Karpas-422 (cell line): ENCODE measurements at regions not wholly inside any gene's neighbourhood (a gene's known extent, or its start where the extent isn't known, plus 50 kb on each side); places are given as distances from the start of the nearest gene placed in this dataset.

Source experiments
- DNase-seq: peaks from one replicate; pipeline ENCODE4 v3.0.0-alpha.2; 2015
- H2AFZ ChIP-seq: fragments of 200-600 bp; sonication (generic); 2 replicates; pipeline ENCODE4 v1.6.1; 2014; ENCODE audit warnings: antibody characterized with exemption, low read length, mixed read lengths
- H3K27ac ChIP-seq: fragments of 200-600 bp; sonication (generic); 2 replicates; pipeline ENCODE4 v1.5.1; 2014; ENCODE audit warnings: mild to moderate bottlenecking, low read length, moderate library complexity
- H3K27me3 ChIP-seq: fragments of 200-600 bp; sonication (generic); 2 replicates; pipeline ENCODE4 v1.6.1; 2014; ENCODE audit warnings: low read length, mixed read lengths
- H3K36me3 ChIP-seq: fragments of 200-600 bp; sonication (generic); 2 replicates; pipeline ENCODE4 v1.6.1; 2014; ENCODE audit warnings: low read length, mixed read lengths; ENCODE audit not compliant: insufficient read depth
- H3K4me1 ChIP-seq: fragments of 200-600 bp; sonication (generic); 2 replicates; pipeline ENCODE4 v1.6.1; 2014; ENCODE audit warnings: mild to moderate bottlenecking, low read length, mixed read lengths
- H3K4me2 ChIP-seq: fragments of 200-600 bp; sonication (generic); 2 replicates; pipeline ENCODE4 v1.6.1; 2014; ENCODE audit warnings: low read length, low read depth, mild to moderate bottlenecking; ENCODE audit not compliant: poor library complexity, severe bottlenecking
- H3K4me3 ChIP-seq: fragments of 200-600 bp; sonication (generic); 2 replicates; pipeline ENCODE4 v1.5.1; 2014; ENCODE audit warnings: mild to moderate bottlenecking, antibody characterized with exemption, low read length, mixed read lengths
- H3K79me2 ChIP-seq: fragments of 200-600 bp; sonication (generic); 2 replicates; pipeline ENCODE4 v1.6.1; 2014; ENCODE audit warnings: mild to moderate bottlenecking, low read length, mixed read lengths
- H3K9ac ChIP-seq: fragments of 200-600 bp; sonication (generic); 2 replicates; pipeline ENCODE4 v1.6.0; 2014; ENCODE audit warnings: low read length
- H3K9me2 ChIP-seq: fragments of 200-600 bp; sonication (generic), shearing (Covaris generic); replicated peaks from 2 replicates; pipeline ENCODE4 v1.6.0; 2014; ENCODE audit warnings: mild to moderate bottlenecking, low read length, moderate library complexity; ENCODE audit not compliant: insufficient read depth
- H3K9me3 ChIP-seq: fragments of 300-700, 200-600 bp; sonication (generic); 2 replicates; pipeline ENCODE4 v1.6.1; 2014; ENCODE audit warnings: low read length, mixed read lengths
- H4K20me1 ChIP-seq: fragments of 200-600 bp; sonication (generic); 2 replicates; pipeline ENCODE4 v1.6.1; 2014; ENCODE audit warnings: mild to moderate bottlenecking, antibody characterized with exemption, low read length, low read depth; ENCODE audit not compliant: insufficient read depth

GRCh38 chr2:215625207-215625606, 189.3 kb upstream of the FN1 start:
- Histone ChIP-seq H3K9me2 (no peaks in the 10 kb centered on the region), H3K4me1 (peaks cover under 1% of the 10 kb centered on the region), H3K27me3 (no peaks in the 10 kb centered on the region), H4K20me1 (no peaks in the 10 kb centered on the region), H3K36me3 (no peaks in the 10 kb centered on the region), H2AFZ (no peak overlapping the region), H3K9ac (no peak overlapping the region), H3K79me2 (no peaks in the 10 kb centered on the region), H3K9me3 (no peaks in the 10 kb centered on the region), H3K4me3 (no peak overlapping the region), H3K27ac (no peak overlapping the region), H3K4me2 (no peak overlapping the region)
- no peak for DNase-seq

DNA sequence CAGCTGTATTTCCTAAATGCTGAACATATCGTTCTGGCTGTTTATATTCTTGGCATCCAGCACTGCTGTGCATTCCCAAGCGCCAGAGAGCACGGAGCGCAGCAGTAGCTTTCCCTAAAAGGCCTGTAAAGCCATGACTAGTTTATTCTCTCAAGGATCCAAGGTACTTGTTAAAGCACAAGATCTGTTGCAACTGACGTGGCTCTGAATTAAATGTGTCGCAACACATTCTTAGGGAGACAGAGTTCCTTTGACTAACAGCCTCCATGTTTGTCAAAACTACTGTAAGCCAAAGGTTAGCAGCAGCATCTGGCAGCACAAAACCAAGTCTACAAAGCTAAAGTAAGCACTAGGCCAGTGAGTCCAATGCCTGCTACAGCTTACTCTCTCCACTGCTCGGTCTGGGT, 188.6 kb upstream of the FN1 start:
- Histone ChIP-seq H3K4me2 (no peak overlapping the region), H3K9ac (no peak overlapping the region), H3K4me3 (no peak overlapping the region), H3K27me3 (no peaks in the 10 kb centered on the region), H2AFZ (no peak overlapping the region), H3K27ac (no peak overlapping the region), H3K4me1 (peaks cover 9% of the 10 kb centered on the region), H3K9me2 (no peaks in the 10 kb centered on the region), H3K9me3 (no peaks in the 10 kb centered on the region), H4K20me1 (no peaks in the 10 kb centered on the region), H3K36me3 (no peaks in the 10 kb centered on the region), H3K79me2 (no peaks in the 10 kb centered on the region)
- no peak for DNase-seq

DNA sequence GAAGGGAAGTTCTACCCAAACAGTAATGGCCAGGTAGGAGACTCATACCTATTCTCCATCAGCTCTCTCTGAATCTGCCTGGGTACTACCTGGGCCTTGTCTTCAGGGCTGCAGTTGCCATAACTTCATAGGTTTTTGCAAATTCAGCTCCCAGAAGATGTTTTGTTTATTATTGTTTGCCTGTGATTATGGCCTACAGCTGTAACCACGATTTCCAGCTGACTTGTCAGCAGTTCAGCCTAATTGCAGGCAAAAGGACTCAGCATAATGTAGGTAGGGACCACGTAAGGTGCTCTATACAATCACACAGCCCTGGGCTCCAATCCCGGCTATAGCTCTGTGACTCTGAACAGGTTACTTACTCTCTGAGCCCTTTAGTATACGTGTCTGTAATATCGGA, 187.0 kb upstream of the FN1 start:
- DNase-seq: no peak
- Histone ChIP-seq H3K9ac (no peak overlapping the region), H3K27ac (no peak overlapping the region), H4K20me1 (no peaks in the 10 kb centered on the region), H2AFZ (0 out of 2 replicates have a peak overlapping the region, but pooled peaks have one; percentile 20), H3K36me3 (no peaks in the 10 kb centered on the region), H3K9me3 (no peaks in the 10 kb centered on the region), H3K4me2 (no peak overlapping the region), H3K4me3 (no peak overlapping the region), H3K79me2 (no peaks in the 10 kb centered on the region), H3K9me2 (no peaks in the 10 kb centered on the region), H3K27me3 (no peaks in the 10 kb centered on the region), H3K4me1 (peaks cover 16% of the 10 kb centered on the region)

GRCh38 chr2:215621381-215621780, 185.5 kb upstream of the FN1 start:
- Histone ChIP-seq H3K9me3 (no peaks in the 10 kb centered on the region), H3K4me3 (no peak overlapping the region), H3K27me3 (no peaks in the 10 kb centered on the region), H3K36me3 (no peaks in the 10 kb centered on the region), H3K27ac (no peak overlapping the region), H3K9ac (no peak overlapping the region), H3K4me2 (no peak overlapping the region), H2AFZ (no peak overlapping the region), H3K4me1 (peaks cover 16% of the 10 kb centered on the region), H4K20me1 (no peaks in the 10 kb centered on the region), H3K79me2 (no peaks in the 10 kb centered on the region), H3K9me2 (no peaks in the 10 kb centered on the region)
- no peak for DNase-seq

DNA sequence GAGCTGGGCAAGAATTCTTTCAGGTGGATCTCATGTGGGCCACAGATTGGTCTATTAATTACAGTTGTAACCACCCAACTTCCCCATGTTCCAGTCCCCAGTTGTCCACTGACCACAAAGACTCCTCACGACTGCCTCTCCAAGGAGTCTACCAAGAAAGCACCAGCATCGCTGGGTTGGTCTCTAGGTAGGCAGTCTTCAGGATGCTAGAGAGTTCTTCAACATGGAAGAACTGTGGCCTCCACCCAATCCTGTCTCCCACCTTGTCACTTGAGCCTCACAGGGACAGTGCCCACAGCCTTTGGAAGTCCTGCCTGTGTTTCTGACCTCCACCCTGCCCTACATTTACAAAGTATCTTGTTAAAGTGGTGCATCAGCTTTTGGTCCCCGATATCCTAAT, 184.7 kb upstream of the FN1 start:
- no peak overlapping the region; the same call in 1 of the 2 replicates for H2AFZ ChIP-seq
- no peaks in the 10 kb centered on the region for H3K79me2 ChIP-seq
- no peak overlapping the region for H3K4me3 ChIP-seq
- H3K4me2 ChIP-seq: no peak overlapping the region
- H3K9me2 ChIP-seq: no peaks in the 10 kb centered on the region
- H3K4me1 ChIP-seq: peaks cover 22% of the 10 kb centered on the region
- DNase-seq: no peak
- H3K27ac ChIP-seq: no peak overlapping the region
- no peaks in the 10 kb centered on the region for H3K9me3 ChIP-seq
- no peak overlapping the region for H3K9ac ChIP-seq
- H4K20me1 ChIP-seq: no peaks in the 10 kb centered on the region
- H3K36me3 ChIP-seq: no peaks in the 10 kb centered on the region
- no peaks in the 10 kb centered on the region for H3K27me3 ChIP-seq

GRCh38 chr2:215619989-215620388, 184.1 kb upstream of the FN1 start:
- peak overlapping the region; percentile 40; the same call in 1 of the 2 replicates for H3K4me3 ChIP-seq
- H3K9me3 ChIP-seq: no peaks in the 10 kb centered on the region
- no peaks in the 10 kb centered on the region for H3K36me3 ChIP-seq
- H3K9me2 ChIP-seq: no peaks in the 10 kb centered on the region
- no peak overlapping the region for H3K27ac ChIP-seq
- no peaks in the 10 kb centered on the region for H4K20me1 ChIP-seq
- H3K27me3 ChIP-seq: no peaks in the 10 kb centered on the region
- H2AFZ ChIP-seq: no peak overlapping the region
- no peaks in the 10 kb centered on the region for H3K79me2 ChIP-seq
- DNase-seq: no peak
- peaks cover 23% of the 10 kb centered on the region for H3K4me1 ChIP-seq
- peak overlapping the region; percentile 61 for H3K4me2 ChIP-seq
- H3K9ac ChIP-seq: peak overlapping the region; percentile 46; the same call in 1 of the 2 replicates

- H2AFZ ChIP-seq: peak overlapping the region; percentile 56
Measured at GRCh38 chr2:215619022-215619958, 183.4 kb upstream of the FN1 start.

DNA sequence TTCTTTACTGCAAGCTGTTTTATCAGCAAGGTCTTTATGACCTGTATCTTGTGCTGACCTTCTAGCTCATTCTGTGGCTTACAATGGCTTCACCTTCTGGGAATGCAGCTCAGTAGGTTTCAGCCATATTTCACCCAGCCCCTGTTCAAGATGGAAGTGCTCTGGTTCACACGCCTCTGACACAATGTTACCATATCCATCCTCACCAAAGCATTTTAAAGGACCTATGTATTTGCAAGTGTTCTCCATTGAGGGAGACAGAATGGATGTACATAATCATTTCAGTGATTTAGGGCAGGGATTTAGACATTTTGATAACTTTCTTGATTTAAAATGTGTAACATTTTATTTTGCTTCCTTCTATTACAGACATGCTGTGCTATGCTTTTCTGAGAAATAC, 182.3 kb upstream of the FN1 start:
- no peak overlapping the region for H3K27ac ChIP-seq
- H3K9ac ChIP-seq: no peak overlapping the region
- H3K4me3 ChIP-seq: no peak overlapping the region
- no peaks in the 10 kb centered on the region for H3K36me3 ChIP-seq
- H3K79me2 ChIP-seq: no peaks in the 10 kb centered on the region
- no peaks in the 10 kb centered on the region for H3K9me2 ChIP-seq
- no peak overlapping the region for H3K4me2 ChIP-seq
- no peaks in the 10 kb centered on the region for H4K20me1 ChIP-seq
- H3K9me3 ChIP-seq: no peaks in the 10 kb centered on the region
- peaks cover 23% of the 10 kb centered on the region for H3K4me1 ChIP-seq
- H2AFZ ChIP-seq: no peak overlapping the region
- no peaks in the 10 kb centered on the region for H3K27me3 ChIP-seq
- DNase-seq: no peak

More at GRCh38 chr2:215619022-215619958, 183.4 kb upstream of the FN1 start:
- Histone ChIP-seq H3K9me3 (no peaks in the 10 kb centered on the region), H3K9ac (peak overlapping the region; percentile 46), H3K4me1 (peaks cover 23% of the 10 kb centered on the region), H3K4me3 (peak overlapping the region; percentile 40; the same call in 1 of the 2 replicates), H3K9me2 (no peaks in the 10 kb centered on the region), H3K79me2 (no peaks in the 10 kb centered on the region), H3K27ac (no peak overlapping the region), H4K20me1 (no peaks in the 10 kb centered on the region), H3K4me2 (peak overlapping the region; percentile 61), H3K27me3 (no peaks in the 10 kb centered on the region), H3K36me3 (no peaks in the 10 kb centered on the region)
- peak; percentile 80 for DNase-seq
